ENCODE measurements at regions not wholly inside any gene's neighbourhood (a gene's known extent, or its start where the extent isn't known, plus 50 kb on each side); places are given as distances from the start of the nearest gene placed in this dataset.

GRCh38 chr21:39034590-39035536 is 148.4 kb downstream of the PSMG1 start:
- Histone ChIP-seq H3K27ac (ENCODE audit: low read depth in 2 of 2, low read length in 2 of 2) (no peak overlapping the region), H3K36me3 (ENCODE audit: control insufficient read depth in 2 of 3, insufficient read depth in 3 of 3, low read length in 3 of 3) (no peaks in the 10 kb centered on the region), H3K9ac (ENCODE audit: low read length in 3 of 3) (no peak overlapping the region), H3K9me3 (ENCODE audit: control insufficient read depth in 2 of 3, insufficient read depth in 1 of 3, low read length in 3 of 3) (no peaks in the 10 kb centered on the region), H3K4me3 (ENCODE audit: low read length in 3 of 3) (no peak overlapping the region), H3K27me3 (ENCODE audit: control insufficient read depth, insufficient read depth, low read length) (no peaks in the 10 kb centered on the region), H3K4me1 (ENCODE audit: control insufficient read depth in 2 of 3, insufficient read depth in 2 of 3, low read depth in 1 of 3, low read length in 3 of 3) (peaks cover 2 to 5% (median 2%) of the 10 kb centered on the region in 3 donors)
- TF ChIP-seq CTCF (IDR thresholded peaks at IDR 0.05; ENCODE audit: borderline replicate concordance, extremely low read depth, insufficient read depth), result no peak
- no peak for DNase-seq
- FAIRE-seq, result no peak
- intact Hi-C loops (cut with DNase I), result no loop called here

DNA sequence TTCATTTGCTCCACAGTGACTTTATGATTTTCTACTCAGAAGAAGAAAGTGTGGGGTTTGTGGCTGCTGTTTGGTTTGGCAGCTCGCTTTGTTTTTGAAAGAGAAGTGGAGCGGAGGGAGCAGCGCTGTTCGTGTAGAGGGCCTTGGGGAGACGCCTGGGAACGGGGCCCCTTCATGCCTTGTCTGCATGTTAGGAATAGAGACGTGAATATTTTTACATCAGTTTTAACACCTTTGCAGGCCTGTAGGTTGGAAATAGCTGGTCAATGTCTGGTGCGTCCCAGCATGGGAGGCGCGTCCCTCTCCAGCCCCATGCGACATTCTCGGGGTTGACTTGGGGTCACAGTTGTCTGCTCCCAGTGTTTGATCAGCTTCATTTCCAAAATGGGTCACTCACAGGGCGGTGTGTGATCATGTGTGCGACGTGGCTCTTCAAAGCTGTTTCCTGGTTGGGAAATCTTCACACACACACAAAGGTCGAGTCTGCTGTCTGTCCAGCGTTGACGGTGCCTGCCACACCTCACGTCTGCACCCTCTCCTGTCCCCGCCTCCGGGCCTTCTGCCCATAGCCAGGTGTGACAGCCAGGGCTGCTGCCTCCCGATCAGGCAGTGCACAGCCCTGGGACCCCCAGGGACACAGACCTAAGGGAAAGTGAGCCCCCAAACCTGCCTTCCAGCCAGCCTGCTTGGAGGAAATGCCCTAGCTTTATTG is 149.2 kb downstream of the PSMG1 start:
- Histone ChIP-seq H3K27me3 (ENCODE audit: control insufficient read depth, insufficient read depth, low read length) (no peaks in the 10 kb centered on the region), H3K27ac (ENCODE audit: low read depth in 2 of 2, low read length in 2 of 2) (no peak overlapping the region), H3K4me1 (ENCODE audit: control insufficient read depth in 2 of 3, insufficient read depth in 2 of 3, low read depth in 1 of 3, low read length in 3 of 3) (peaks cover 2 to 5% (median 2%) of the 10 kb centered on the region in 3 donors), H3K9ac (ENCODE audit: low read length in 3 of 3) (peak overlapping the region in 1 of 3 donors; percentile 53), H3K9me3 (ENCODE audit: control insufficient read depth in 2 of 3, insufficient read depth in 1 of 3, low read length in 3 of 3) (no peaks in the 10 kb centered on the region), H3K36me3 (ENCODE audit: control insufficient read depth in 2 of 3, insufficient read depth in 3 of 3, low read length in 3 of 3) (no peaks in the 10 kb centered on the region), H3K4me3 (ENCODE audit: low read length in 3 of 3) (peak overlapping the region in 1 of 3 donors; percentile 15)
- TF ChIP-seq CTCF (IDR thresholded peaks at IDR 0.05; ENCODE audit: borderline replicate concordance, extremely low read depth, insufficient read depth), result no peak
- FAIRE-seq (no peak), DNase-seq (peak in 4 of 5 donors; percentile 58 to 93 (median 72))
- intact Hi-C loops (cut with DNase I), result no loop called here

- no peak overlapping the region for H3K27ac ChIP-seq (ENCODE audit: low read depth in 2 of 2, low read length in 2 of 2)
- intact Hi-C loops (cut with DNase I), result no loop called here
These were observed 153.1 kb downstream of the PSMG1 start for GRCh38 chr21:39029900-39030884.

More at GRCh38 chr21:39029900-39030884, 153.1 kb downstream of the PSMG1 start:
- H3K9ac ChIP-seq (ENCODE audit: low read length in 3 of 3), result no peak overlapping the region
- no peak for TF ChIP-seq CTCF (IDR thresholded peaks at IDR 0.05; ENCODE audit: borderline replicate concordance, extremely low read depth, insufficient read depth)
- peaks cover 2 to 5% (median 2%) of the 10 kb centered on the region in 3 donors for H3K4me1 ChIP-seq (ENCODE audit: control insufficient read depth in 2 of 3, insufficient read depth in 2 of 3, low read depth in 1 of 3, low read length in 3 of 3)
- peaks cover 0 to 7% (median 0%) of the 10 kb centered on the region in 3 donors for H3K9me3 ChIP-seq (ENCODE audit: control insufficient read depth in 2 of 3, insufficient read depth in 1 of 3, low read length in 3 of 3)
- H3K4me3 ChIP-seq (ENCODE audit: low read length in 3 of 3), result no peak overlapping the region
- no peaks in the 10 kb centered on the region for H3K36me3 ChIP-seq (ENCODE audit: control insufficient read depth in 2 of 3, insufficient read depth in 3 of 3, low read length in 3 of 3)
- no peak for FAIRE-seq
- DNase-seq, result no peak
- H3K27me3 ChIP-seq (ENCODE audit: control insufficient read depth, insufficient read depth, low read length), result no peaks in the 10 kb centered on the region

Measured in kidney (tissue), 13 donors.